ENCODE measurements at regions not wholly inside any gene's neighbourhood (a gene's known extent, or its start where the extent isn't known, plus 50 kb on each side); places are given as distances from the start of the nearest gene placed in this dataset.
"Not testable (repeated sequence)": the region's sequence is repeated elsewhere in the genome, so short reads cannot be mapped to it uniquely, and the experiment has no call there.

DNA sequence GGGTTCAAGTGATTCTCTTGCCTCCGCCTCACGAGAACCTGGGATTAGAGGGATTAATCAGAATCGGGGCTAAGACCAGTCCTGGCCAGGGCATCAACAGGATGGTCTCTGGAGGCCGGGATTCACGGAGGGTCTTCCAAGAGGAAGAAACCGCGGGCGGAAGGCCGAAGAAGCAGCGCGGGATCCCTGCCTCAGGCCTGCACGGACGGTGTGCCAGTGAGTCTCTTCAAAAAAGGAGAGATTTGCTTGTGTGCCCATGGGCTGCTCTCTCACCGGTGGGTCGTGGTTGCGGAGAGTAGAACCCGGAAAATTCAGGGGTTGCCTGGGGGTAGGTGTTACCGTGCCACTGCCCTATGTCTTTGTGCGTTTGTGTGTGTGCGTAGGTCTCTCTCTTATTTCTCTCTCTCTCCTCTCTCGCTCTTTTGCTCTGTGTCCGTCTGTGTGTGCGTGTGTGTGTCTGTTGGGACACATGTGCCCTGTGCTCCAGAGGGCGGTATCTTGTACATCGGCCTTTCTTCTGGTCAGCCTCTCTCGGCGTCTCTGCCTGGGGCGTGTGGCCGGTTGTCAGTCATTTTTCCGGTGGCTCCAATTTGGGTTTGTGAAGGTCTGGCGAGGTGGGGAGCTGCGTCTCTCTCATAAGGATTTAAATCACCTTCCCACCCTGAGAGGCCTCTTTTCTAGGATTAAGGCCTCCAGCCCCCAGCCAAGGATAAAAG, 613.2 kb downstream of the KCNJ18 start:
- DNase-seq (ENCODE audit: low spot score) = no peak

DNA sequence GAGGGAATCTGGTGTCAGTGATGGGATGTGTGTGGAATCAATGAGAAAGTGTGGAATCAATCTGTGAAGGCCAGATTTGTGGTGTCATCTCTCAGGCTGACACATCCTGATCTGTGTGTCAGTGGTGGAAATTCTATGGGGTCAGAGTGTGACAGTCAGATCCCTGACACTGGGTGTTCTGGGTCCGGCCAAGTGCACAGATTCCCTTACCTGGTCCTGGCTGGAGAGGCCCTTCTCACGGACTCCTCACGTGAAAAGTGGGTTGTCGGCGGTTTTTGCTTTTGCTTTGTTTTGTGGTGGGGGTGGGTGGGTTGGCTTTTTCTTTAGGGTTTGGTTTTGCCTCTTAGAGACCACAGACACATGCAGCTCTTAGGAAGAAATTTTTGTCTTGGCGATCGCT, 618.0 kb downstream of the KCNJ18 start:
- DNase-seq (ENCODE audit: low spot score) = not testable (repeated sequence)

DNA sequence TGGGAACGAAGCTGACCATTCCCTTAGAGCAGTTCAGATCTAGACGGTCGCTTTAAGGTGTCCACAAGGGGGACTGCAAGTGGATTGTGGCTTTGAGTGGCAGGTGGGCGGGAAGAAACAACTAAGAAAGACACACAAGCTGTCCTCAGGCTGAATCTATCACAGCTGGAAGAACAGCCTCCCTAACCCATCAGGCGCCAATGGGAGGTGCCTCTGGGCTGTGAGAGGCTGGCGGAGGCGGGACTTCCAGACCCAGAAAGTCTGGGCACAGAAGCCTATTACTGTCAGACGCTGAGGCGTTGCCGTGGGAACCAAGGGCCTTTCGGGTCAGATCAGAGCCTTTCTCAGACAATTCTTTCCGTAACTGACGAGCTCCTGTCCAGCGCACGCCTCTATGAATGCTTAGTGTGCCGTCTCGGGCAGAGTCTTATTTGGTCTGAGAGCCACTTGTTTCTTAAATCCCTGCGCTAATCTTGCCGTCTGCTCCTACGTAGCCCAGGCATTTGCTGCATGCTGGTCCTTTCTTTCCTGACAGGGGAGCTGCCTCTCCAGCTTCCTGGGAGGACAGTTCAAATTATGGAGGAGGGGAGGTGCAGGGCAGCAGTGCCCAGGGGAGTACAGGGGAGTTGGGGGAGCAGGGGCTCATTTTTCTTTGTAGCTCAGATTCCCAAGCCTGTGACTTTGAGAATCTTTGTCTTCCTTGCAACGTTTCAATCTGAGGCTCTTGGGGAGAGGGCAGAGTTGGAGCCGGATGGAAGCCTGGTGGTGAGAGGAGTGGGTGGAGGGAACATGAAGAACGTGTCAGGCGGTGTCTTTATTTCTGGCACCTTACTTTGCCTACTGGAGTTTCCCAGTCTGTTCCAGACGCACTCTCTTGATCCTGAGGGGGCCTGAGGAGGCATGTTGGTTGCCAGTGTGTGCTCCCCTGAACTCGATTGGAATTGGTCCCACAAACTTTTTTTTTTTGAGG, 618.7 kb downstream of the KCNJ18 start:
- peak; percentile 1 for DNase-seq (ENCODE audit: low spot score)

DNA sequence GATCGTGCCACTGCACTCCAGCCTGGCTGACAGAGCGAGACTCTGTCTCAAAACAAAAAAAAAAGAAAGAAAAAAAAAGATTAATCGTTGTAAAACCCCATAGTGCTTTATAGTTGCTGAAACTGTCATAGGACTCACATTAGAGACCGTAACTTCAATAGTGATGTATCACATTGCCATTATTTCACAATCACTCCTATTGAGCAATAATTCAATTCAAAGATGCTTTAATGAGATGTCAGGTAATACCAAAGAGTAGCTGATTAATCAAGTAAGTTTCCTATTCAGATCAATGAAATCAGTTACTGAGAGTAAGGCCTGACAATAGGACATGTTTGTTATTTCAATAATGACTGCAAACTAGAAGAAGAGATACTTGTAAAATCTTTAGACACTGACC, 628.7 kb downstream of the KCNJ18 start:
- not testable (repeated sequence) for DNase-seq (ENCODE audit: low spot score)

DNA sequence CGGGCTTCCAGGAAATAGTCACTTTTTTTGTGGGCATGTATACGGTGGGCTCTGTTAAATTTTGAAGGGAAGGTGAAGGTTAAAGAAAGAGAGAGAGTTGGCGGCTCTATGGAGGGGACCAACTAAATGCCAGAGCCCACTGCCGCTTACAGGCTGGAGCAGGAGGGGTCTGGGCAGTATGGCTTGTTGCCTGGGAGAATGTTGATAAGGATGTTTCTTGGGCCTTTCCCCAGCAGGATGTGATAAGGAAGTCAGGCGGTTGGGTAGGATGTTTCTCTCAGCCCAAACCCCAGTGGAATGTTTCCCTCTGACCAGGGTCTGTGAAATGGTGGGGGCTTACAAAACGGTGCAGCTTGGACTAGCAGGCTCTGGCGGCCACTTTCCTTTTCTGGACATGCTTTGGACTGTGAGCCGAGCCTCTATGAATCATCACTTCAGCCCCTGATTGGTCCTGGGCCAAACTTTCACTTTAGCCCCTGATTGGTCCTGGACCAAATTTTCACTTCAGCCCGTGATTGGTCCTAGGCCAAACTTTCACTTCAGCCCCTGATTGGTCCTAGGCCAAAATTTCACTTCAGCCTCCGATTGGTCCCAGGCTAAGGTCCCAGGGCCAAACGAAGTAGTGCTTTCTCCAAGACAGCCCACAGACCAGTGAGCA, 630.7 kb downstream of the KCNJ18 start:
- DNase-seq (ENCODE audit: low spot score) = not testable (repeated sequence)

DNA sequence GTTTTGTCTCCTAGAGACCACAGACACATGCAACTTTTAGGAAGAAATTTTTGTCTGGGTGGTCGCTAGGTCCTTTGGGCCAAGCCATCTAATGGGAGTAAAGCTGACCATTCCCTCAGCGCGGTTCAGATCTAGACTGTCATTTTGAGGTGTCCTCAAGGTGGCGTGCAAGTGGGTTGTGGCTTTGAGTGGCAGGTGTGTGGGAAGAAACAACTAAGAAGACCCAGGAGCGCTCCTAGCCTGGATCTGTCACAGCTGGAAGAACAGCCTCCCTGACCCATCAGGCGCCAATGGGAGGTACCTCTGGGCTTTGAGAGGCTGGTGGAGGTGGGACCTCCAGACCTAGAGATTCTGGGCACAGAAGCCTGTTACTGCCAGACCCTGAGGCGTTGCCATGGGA, 645.1 kb downstream of the KCNJ18 start:
- DNase-seq (ENCODE audit: low spot score) = no peak

DNA sequence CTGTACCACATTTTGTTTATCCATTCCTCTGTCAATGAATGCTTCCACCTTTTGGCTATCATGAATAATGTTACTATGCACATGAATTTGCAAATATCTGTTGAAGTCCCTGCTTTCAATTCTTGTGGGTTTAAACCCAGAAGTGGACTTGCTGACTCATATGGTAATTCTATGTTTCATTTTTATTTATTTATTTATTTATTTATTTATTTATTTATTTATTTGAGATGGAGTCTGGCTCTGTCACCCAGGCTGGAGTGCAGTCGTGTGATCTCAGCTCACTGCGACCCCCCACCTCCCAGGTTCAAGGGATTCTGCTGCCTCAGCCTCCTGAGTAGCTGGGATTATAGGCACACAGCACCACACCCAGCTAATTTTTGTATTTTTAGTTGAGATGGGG, 664.3 kb downstream of the KCNJ18 start:
- DNase-seq (ENCODE audit: low spot score) = not testable (repeated sequence)

DNA sequence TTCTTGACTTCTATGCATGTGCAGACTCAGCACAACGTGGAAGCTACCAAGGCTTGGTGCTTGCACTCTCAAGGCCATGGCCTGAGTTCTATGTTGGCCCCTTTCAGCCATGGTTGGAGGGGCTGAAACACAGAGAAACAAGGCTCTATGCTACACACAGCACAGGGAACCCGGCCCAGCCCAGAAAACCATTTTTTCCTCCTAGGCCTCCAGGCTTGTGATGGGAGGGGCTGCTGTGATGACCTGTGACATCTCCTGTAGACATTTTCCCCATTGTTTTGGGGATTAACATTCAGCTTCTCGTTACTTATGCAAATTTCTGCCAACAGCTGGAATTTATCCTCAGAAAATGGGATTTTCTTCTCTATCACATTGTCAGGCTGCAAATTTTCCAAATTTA, 678.7 kb downstream of the KCNJ18 start:
- DNase-seq (ENCODE audit: low spot score) = not testable (repeated sequence)

DNA sequence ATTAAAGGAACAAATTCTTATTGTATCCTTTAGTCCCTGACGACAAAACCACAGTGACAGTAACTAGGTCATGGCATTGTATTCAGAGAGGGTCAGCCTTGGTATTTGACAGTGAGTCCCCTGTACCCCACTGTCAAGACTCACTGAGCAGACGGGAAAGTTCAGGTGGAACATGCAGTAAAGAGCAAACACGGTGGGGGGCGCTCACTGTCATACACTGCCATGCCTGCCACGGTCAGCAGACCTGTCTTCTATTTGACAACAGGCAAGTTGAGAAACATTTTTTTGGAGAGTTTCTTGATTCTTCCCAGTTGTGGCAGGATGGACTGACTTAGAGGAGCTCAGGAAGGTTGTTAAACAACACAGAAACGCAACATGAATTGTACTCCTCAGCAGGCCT, 681.6 kb downstream of the KCNJ18 start:
- DNase-seq (ENCODE audit: low spot score) = no peak

DNA sequence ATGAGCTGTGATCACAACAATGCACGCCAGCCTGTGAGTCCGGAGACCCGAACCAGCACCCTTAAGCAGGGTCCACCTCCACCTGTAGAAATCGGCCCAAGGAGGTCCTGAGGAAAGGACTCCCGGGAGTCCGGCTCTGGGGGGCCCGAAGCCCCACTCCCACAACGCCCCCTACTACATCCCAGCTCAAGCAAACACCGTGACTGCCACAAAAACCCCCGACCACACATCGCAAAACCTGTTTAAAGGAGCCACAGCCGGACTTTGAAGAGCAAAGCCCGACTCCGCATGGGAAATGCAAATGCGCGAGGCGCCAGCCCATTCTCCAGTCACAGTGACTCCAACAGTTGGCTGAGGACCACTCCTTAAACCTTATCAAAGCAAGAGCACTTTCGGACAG, 682.4 kb downstream of the KCNJ18 start:
- DNase-seq (ENCODE audit: low spot score) = no peak

DNA sequence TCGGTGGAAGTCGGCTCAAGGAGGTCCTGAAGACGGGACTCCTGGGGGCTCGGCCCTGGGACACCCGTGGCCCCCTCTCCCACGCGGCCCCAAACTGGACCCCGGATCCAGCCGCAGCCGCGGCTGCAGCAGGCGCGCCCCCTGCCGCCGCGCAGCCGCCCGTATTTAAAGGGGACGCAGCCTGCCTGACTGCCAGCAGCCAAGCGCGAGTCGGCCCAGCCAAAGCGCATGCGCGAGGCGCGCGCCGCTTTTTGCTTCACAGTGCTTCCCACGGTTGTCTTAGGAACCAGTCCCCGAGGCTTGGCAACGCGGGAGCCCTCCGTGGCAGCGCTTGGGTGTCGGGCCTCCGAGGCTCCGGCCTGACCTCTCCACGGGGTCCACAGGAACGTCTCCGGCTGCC, 684.4 kb downstream of the KCNJ18 start:
- not testable (repeated sequence) for DNase-seq (ENCODE audit: low spot score)

DNA sequence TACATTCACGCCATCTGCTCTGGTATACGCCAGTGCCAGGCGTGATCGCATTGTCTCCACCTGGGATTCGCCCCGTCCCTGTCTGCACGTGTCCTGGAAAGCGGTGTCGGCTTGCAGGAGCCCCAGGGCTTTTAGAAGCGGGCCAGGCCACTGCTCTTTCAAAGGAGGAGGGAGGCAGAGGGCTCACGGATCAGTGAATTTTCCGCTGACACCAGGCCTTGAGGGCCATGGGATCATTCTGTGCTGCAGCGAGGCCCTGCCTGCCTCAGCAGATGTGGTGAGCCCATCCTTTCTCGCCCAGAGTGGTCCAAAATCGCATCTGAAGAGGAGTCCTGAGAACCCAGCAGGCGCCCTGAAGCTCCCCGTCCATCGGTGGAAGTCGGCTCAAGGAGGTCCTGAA, 686.4 kb downstream of the KCNJ18 start:
- DNase-seq (ENCODE audit: low spot score) = not testable (repeated sequence)

DNA sequence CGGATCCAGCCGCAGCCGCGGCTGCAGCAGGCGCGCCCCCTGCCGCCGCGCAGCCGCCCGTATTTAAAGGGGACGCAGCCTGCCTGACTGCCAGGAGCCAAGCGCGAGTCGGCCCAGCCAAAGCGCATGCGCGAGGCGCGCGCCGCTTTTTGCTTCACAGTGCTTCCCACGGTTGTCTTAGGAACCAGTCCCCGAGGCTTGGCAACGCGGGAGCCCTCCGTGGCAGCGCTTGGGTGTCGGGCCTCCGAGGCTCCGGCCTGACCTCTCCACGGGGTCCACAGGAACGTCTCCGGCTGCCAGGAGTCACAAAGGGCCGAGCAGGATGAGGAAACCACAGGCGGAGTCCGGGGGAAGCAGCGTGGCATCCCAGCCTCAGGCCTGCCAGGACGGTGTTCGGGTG, 689.3 kb downstream of the KCNJ18 start:
- not testable (repeated sequence) for DNase-seq (ENCODE audit: low spot score)

DNA sequence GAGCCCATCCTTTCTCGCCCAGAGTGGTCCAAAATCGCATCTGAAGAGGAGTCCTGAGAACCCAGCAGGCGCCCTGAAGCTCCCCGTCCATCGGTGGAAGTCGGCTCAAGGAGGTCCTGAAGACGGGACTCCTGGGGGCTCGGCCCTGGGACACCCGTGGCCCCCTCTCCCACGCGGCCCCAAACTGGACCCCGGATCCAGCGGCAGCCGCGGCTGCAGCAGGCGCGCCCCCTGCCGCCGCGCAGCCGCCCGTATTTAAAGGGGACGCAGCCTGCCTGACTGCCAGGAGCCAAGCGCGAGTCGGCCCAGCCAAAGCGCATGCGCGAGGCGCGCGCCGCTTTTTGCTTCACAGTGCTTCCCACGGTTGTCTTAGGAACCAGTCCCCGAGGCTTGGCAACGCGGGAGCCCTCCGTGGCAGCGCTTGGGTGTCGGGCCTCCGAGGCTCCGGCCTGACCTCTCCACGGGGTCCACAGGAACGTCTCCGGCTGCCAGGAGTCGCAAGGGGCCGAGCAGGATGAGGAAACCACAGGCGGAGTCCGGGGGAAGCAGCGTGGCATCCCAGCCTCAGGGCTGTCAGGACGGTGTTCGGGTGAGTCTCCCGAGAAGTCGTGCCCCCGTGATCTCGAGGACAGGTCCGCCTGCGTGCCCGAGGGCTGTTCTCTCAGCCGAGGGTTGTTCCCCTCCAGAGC, 691.6 kb downstream of the KCNJ18 start:
- DNase-seq (ENCODE audit: low spot score) = not testable (repeated sequence)

DNA sequence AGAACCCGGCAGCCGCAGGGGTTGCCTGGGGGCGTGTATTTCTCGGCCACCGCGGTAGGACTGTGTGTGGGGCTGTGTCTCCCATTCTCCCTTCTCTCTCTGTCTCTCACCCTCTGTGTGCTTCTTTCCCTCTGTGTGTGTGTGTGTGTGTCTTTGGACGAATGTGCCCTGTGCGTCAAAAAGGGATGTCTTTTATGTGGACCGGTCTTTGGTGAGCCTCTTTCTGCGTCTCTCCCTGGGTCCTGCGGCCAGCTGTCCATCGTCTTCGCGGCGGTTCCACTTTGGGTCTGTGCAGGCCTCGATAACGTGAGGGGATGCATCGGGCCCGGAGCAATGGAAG, 692.1 kb downstream of the KCNJ18 start:
- not testable (repeated sequence) for DNase-seq (ENCODE audit: low spot score)

DNA sequence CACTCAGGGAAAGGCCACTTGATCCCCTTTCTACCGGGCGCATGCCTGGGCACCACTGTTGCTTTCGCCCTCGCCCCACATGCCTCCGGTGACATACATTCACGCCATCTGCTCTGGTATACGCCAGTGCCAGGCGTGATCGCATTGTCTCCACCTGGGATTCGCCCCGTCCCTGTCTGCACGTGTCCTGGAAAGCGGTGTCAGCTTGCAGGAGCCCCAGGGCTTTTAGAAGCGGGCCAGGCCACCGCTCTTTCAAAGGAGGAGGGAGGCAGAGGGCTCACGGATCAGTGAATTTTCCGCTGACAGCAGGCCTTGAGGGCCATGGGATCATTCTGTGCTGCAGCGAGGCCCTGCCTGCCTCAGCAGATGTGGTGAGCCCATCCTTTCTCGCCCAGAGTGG, 706.1 kb downstream of the KCNJ18 start:
- not testable (repeated sequence) for DNase-seq (ENCODE audit: low spot score)

DNA sequence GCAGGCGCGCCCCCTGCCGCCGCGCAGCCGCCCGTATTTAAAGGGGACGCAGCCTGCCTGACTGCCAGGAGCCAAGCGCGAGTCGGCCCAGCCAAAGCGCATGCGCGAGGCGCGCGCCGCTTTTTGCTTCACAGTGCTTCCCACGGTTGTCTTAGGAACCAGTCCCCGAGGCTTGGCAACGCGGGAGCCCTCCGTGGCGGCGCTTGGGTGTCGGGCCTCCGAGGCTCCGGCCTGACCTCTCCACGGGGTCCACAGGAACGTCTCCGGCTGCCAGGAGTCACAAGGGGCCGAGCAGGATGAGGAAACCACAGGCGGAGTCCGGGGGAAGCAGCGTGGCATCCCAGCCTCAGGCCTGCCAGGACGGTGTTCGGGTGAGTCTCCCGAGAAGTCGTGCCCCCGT, 706.7 kb downstream of the KCNJ18 start:
- not testable (repeated sequence) for DNase-seq (ENCODE audit: low spot score)

DNA sequence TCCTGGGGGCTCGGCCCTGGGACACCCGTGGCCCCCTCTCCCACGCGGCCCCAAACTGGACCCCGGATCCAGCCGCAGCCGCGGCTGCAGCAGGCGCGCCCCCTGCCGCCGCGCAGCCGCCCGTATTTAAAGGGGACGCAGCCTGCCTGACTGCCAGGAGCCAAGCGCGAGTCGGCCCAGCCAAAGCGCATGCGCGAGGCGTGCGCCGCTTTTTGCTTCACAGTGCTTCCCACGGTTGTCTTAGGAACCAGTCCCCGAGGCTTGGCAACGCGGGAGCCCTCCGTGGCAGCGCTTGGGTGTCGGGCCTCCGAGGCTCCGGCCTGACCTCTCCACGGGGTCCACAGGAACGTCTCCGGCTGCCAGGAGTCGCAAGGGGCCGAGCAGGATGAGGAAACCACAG, 712.8 kb downstream of the KCNJ18 start:
- DNase-seq (ENCODE audit: low spot score) = not testable (repeated sequence)

DNA sequence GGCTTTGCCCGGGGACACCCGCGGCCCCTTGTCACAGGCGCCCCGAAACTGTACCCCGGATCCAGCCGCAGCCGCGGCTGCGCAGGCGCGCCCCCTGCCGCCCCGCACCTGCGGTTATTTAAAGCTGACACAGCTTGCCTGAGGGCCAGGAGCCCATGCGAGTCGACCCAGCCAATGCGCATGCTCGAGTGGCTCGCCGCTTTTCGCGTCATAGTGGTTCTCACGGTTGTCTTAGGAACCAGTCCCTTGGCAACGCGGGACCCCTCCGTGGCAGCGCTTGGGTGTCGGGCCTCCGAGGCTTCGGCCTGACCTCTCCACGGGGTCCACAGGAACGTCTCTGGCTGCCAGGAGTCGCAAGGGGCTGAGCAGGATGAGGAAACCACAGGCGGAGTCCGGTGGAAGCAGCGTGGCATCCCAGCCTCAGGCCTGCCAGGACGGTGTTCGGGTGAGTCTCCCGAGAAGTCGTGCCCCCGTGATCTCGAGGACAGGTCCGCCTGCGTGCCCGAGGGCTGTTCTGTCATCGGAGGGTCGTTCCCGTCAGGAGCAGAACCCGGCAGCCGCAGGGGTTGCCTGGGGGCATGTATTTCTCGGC, 716.9 kb downstream of the KCNJ18 start:
- DNase-seq (ENCODE audit: low spot score) = no peak

DNA sequence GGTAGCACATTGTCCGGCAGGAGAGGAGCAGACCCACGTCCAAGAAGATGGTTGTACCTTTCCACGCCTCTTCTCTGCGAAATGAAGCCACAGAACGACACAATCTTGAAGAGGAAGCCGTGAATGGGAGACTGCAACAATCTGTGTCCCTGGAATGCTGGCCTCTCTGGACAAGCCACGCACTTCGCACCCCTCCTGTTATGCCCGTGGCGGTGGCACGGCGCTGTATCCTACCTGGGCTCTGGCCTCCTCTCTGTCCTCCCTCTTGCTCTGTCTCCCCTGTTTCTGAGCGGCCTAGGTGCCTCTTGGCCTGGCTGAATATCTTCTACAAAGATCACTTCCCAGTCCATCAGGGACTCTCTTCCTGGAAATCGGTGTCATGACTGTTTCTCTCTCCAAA, 717.8 kb downstream of the KCNJ18 start:
- DNase-seq (ENCODE audit: low spot score) = no peak

DNA sequence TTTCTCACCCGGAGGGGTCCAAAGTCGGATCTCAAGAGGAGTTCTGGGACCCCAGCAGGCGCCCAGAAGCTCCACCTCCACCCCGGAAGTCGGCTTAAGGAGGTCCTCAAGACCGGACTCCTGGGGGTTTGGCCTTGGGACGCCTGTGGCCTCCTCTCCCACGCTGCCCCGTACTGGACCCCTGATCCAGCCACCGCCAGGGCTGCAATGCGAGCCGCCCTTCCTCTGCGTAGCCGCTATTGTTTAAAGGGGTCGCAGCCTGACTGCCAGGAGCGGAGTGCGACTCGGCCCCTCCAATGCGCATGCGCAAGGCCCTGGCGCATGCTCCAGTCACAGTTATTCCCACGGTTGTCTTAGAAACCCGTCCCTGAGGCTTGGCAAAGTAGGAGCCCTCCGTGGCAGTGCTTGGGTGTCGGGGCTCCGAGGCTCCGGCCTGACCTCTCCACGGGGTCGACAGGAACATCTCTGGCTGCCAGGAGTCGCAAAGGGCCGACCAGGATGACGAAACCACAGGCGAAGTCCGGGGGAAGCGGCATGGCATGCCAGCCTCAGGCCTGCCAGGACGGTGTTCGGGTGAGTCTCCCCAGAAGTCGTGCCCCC, 719.0 kb downstream of the KCNJ18 start:
- no peak for DNase-seq (ENCODE audit: low spot score)

Data from NAMALWA (cell line).